ENCODE measurements at regions not wholly inside any gene's neighbourhood (a gene's known extent, or its start where the extent isn't known, plus 50 kb on each side); places are given as distances from the start of the nearest gene placed in this dataset.
"Not testable (repeated sequence)": the region's sequence is repeated elsewhere in the genome, so short reads cannot be mapped to it uniquely, and the experiment has no call there.

- no peaks in the 10 kb centered on the region for H3K9me2 ChIP-seq (replicated peaks; ENCODE audit: insufficient read depth)
- H3K79me2 ChIP-seq = no peaks in the 10 kb centered on the region
- no peak overlapping the region for H3K4me3 ChIP-seq
- TF ChIP-seq EZH2 (IDR thresholded peaks at IDR 0.05; ENCODE audit: borderline replicate concordance) = no peak
- no peak for TF ChIP-seq EZH2phosphoT487 (IDR thresholded peaks at IDR 0.05; ENCODE audit: low read depth, severe bottlenecking, unreplicated experiment)
- TF ChIP-seq CTCF (IDR thresholded peaks at IDR 0.05; ENCODE audit: poor library complexity) = no peak
- H3K36me3 ChIP-seq (replicated peaks; ENCODE audit: insufficient read depth, low read depth) = no peaks in the 10 kb centered on the region
- no peaks in the 10 kb centered on the region for H3K4me1 ChIP-seq (ENCODE audit: insufficient read depth)
- H3K4me2 ChIP-seq = no peak overlapping the region
- no peak for DNase-seq (ENCODE audit: low spot score)
- 70% methylated on average over 4 of the region's 4 CpGs for whole genome bisulfite sequencing (ENCODE audit: low lambda C conversion rate, missing lambda C conversion rate)
- H2AFZ ChIP-seq = no peak overlapping the region
- no peaks in the 10 kb centered on the region for H4K20me1 ChIP-seq (ENCODE audit: insufficient read depth, poor library complexity, severe bottlenecking)
- no peaks in the 10 kb centered on the region for H3K9me3 ChIP-seq (ENCODE audit: low read depth)
- no peaks in the 10 kb centered on the region for H3K27me3 ChIP-seq
- no peak overlapping the region for H3K27ac ChIP-seq
Observed at GRCh38 chr5:85648495-85648894, 969.2 kb upstream of the COX7C start.

- Histone ChIP-seq H3K4me3 (no peak overlapping the region), H3K79me2 (no peaks in the 10 kb centered on the region), H2AFZ (no peak overlapping the region), H4K20me1 (ENCODE audit: insufficient read depth, poor library complexity, severe bottlenecking) (no peaks in the 10 kb centered on the region), H3K9me3 (ENCODE audit: low read depth) (no peaks in the 10 kb centered on the region), H3K4me2 (no peak overlapping the region), H3K9me2 (replicated peaks; ENCODE audit: insufficient read depth) (no peaks in the 10 kb centered on the region), H3K36me3 (replicated peaks; ENCODE audit: insufficient read depth, low read depth) (no peaks in the 10 kb centered on the region), H3K4me1 (ENCODE audit: insufficient read depth) (no peaks in the 10 kb centered on the region), H3K27ac (no peak overlapping the region), H3K27me3 (no peaks in the 10 kb centered on the region)
- WGBS (ENCODE audit: low lambda C conversion rate, missing lambda C conversion rate) = 92% methylated on average over 1 of the region's 1 CpG
- TF ChIP-seq CTCF (IDR thresholded peaks at IDR 0.05; ENCODE audit: poor library complexity) (no peak), EZH2 (IDR thresholded peaks at IDR 0.05; ENCODE audit: borderline replicate concordance) (no peak), EZH2phosphoT487 (IDR thresholded peaks at IDR 0.05; ENCODE audit: low read depth, severe bottlenecking, unreplicated experiment) (no peak)
- no peak for DNase-seq (ENCODE audit: low spot score)
Observed at GRCh38 chr5:85651731-85652130, 966.0 kb upstream of the COX7C start.

GRCh38 chr5:85654144-85654543 lies 963.6 kb upstream of the COX7C start:
- H3K9me3 ChIP-seq (ENCODE audit: low read depth); H3K27ac ChIP-seq; H3K79me2 ChIP-seq; H3K36me3 ChIP-seq (replicated peaks; ENCODE audit: insufficient read depth, low read depth); H3K4me1 ChIP-seq (ENCODE audit: insufficient read depth); H3K9me2 ChIP-seq (replicated peaks; ENCODE audit: insufficient read depth); H3K27me3 ChIP-seq; H2AFZ ChIP-seq; H4K20me1 ChIP-seq (ENCODE audit: insufficient read depth, poor library complexity, severe bottlenecking); H3K4me3 ChIP-seq; H3K4me2 ChIP-seq; DNase-seq (ENCODE audit: low spot score): not testable (repeated sequence)
- 75% methylated on average over 3 of the region's 3 CpGs for WGBS (ENCODE audit: low lambda C conversion rate, missing lambda C conversion rate)

- 85% methylated on average over 3 of the region's 3 CpGs for WGBS (ENCODE audit: low lambda C conversion rate, missing lambda C conversion rate)
Observed at GRCh38 chr5:85656050-85656449, 961.7 kb upstream of the COX7C start.

GRCh38 chr5:85657328-85657727 lies 960.4 kb upstream of the COX7C start:
- 88% methylated on average over 1 of the region's 1 CpG for WGBS (ENCODE audit: low lambda C conversion rate, missing lambda C conversion rate)

More at GRCh38 chr5:85656050-85656449, 961.7 kb upstream of the COX7C start:
- H3K4me3 ChIP-seq = no peak overlapping the region
- H3K4me1 ChIP-seq (ENCODE audit: insufficient read depth) = no peaks in the 10 kb centered on the region
- H3K27ac ChIP-seq = no peak overlapping the region
- no peaks in the 10 kb centered on the region for H3K9me3 ChIP-seq (ENCODE audit: low read depth)
- H3K27me3 ChIP-seq = no peaks in the 10 kb centered on the region
- H3K79me2 ChIP-seq = no peaks in the 10 kb centered on the region
- no peak overlapping the region for H3K4me2 ChIP-seq
- no peak for DNase-seq (ENCODE audit: low spot score)
- TF ChIP-seq CTCF (IDR thresholded peaks at IDR 0.05; ENCODE audit: poor library complexity) (no peak), EZH2phosphoT487 (IDR thresholded peaks at IDR 0.05; ENCODE audit: low read depth, severe bottlenecking, unreplicated experiment) (no peak), EZH2 (IDR thresholded peaks at IDR 0.05; ENCODE audit: borderline replicate concordance) (no peak)
- H3K9me2 ChIP-seq (replicated peaks; ENCODE audit: insufficient read depth) = no peaks in the 10 kb centered on the region
- no peak overlapping the region for H2AFZ ChIP-seq
- no peaks in the 10 kb centered on the region for H4K20me1 ChIP-seq (ENCODE audit: insufficient read depth, poor library complexity, severe bottlenecking)
- no peaks in the 10 kb centered on the region for H3K36me3 ChIP-seq (replicated peaks; ENCODE audit: insufficient read depth, low read depth)

GRCh38 chr5:85662969-85663707 lies 954.6 kb upstream of the COX7C start:
- 88% methylated on average over 18 of the region's 29 CpGs for WGBS (ENCODE audit: low lambda C conversion rate, missing lambda C conversion rate)
- H3K4me2 ChIP-seq; H3K9me3 ChIP-seq (ENCODE audit: low read depth); H3K36me3 ChIP-seq (replicated peaks; ENCODE audit: insufficient read depth, low read depth); H4K20me1 ChIP-seq (ENCODE audit: insufficient read depth, poor library complexity, severe bottlenecking); H3K4me1 ChIP-seq (ENCODE audit: insufficient read depth); H3K4me3 ChIP-seq; H3K27ac ChIP-seq; H2AFZ ChIP-seq; H3K9me2 ChIP-seq (replicated peaks; ENCODE audit: insufficient read depth); DNase-seq (ENCODE audit: low spot score); H3K27me3 ChIP-seq; H3K79me2 ChIP-seq: not testable (repeated sequence)

More at GRCh38 chr5:85657328-85657727, 960.4 kb upstream of the COX7C start:
- DNase-seq (ENCODE audit: low spot score); H3K4me1 ChIP-seq (ENCODE audit: insufficient read depth); H3K27ac ChIP-seq; H3K79me2 ChIP-seq; H3K36me3 ChIP-seq (replicated peaks; ENCODE audit: insufficient read depth, low read depth); H3K4me3 ChIP-seq; H2AFZ ChIP-seq; H4K20me1 ChIP-seq (ENCODE audit: insufficient read depth, poor library complexity, severe bottlenecking); H3K9me3 ChIP-seq (ENCODE audit: low read depth); H3K27me3 ChIP-seq; H3K4me2 ChIP-seq; H3K9me2 ChIP-seq (replicated peaks; ENCODE audit: insufficient read depth): not testable (repeated sequence)
